HepG2 (cell line): ENCODE measurements at regions not wholly inside any gene's neighbourhood (a gene's known extent, or its start where the extent isn't known, plus 50 kb on each side); places are given as distances from the start of the nearest gene placed in this dataset.

Experiments used
- FOXK1 ChIP-seq: sonication (generic); formaldehyde crosslinking; IDR thresholded peaks from 2 replicates; pipeline ENCODE4 v1.4.0; 2020; ENCODE audit warnings: low read depth, missing genetic modification reagents, borderline replicate concordance
- KDM6A ChIP-seq: IDR thresholded peaks from 2 replicates; pipeline ENCODE4 v1.6.1; 2016; ENCODE audit warnings: low read depth
- MIER2 ChIP-seq: IDR thresholded peaks from 2 replicates; pipeline ENCODE4 v1.6.1; 2016; ENCODE audit warnings: missing biosample characterization, missing genetic modification reagents
- NCOR1 ChIP-seq: fragments of 200-600 bp; sonication (generic); IDR thresholded peaks from 2 replicates; pipeline ENCODE4 v1.7.0; 2017; ENCODE audit warnings: antibody characterized with exemption, low read length, borderline replicate concordance
- NFYB ChIP-seq: sonication (generic); formaldehyde crosslinking; IDR thresholded peaks from 2 replicates; pipeline ENCODE4 v1.4.0; 2020; ENCODE audit warnings: missing genetic modification reagents
- NR2F6 ChIP-seq, 2 experiments: IDR thresholded peaks; 2 replicates each; pipeline ENCODE4 v1.6.1; 2016; ENCODE audit warnings: antibody characterized with exemption in 1 of 2, mild to moderate bottlenecking in 1 of 2
- RELA ChIP-seq: sonication (generic); formaldehyde crosslinking; IDR thresholded peaks from 2 replicates; pipeline ENCODE4 v1.4.0; 2020; ENCODE audit warnings: missing genetic modification reagents
- SP1 ChIP-seq, 2 experiments: fragments of 450-650 bp in 1 of 2; sonication (generic) in 1 of 2; formaldehyde crosslinking in 1 of 2; IDR thresholded peaks; 2 replicates each; pipeline versions ENCODE4 v1.4.0 to v1.6.1; 2016 to 2020; ENCODE audit warnings: missing genetic modification reagents in 1 of 2
- SSRP1 ChIP-seq: IDR thresholded peaks from 2 replicates; pipeline ENCODE4 v1.6.1; 2016; ENCODE audit warnings: control low read depth
- STAG1 ChIP-seq: sonication (generic); formaldehyde crosslinking; IDR thresholded peaks from 2 replicates; pipeline ENCODE4 v1.4.0; 2020; ENCODE audit warnings: missing genetic modification reagents
- TARDBP ChIP-seq: sonication (generic); formaldehyde crosslinking; IDR thresholded peaks from 2 replicates; pipeline ENCODE4 v1.8.0; 2022; ENCODE audit warnings: mild to moderate bottlenecking, missing genetic modification reagents
- TBL1XR1 ChIP-seq: fragments of 150-350 bp; IDR thresholded peaks from 2 replicates; pipeline ENCODE4 v1.6.1; 2014; ENCODE audit warnings: borderline replicate concordance, low read length; ENCODE audit not compliant: partially characterized antibody
- U2AF1 ChIP-seq: fragments of 200-400 bp; formaldehyde crosslinking; optimal IDR thresholded peaks from 2 replicates; pipeline ENCODE3; 2017; ENCODE audit warnings: mild to moderate bottlenecking, low read depth, low read length
- ZNF12 ChIP-seq: sonication (generic); formaldehyde crosslinking; IDR thresholded peaks from 2 replicates; pipeline ENCODE4 v1.5.0; 2020; ENCODE audit warnings: missing genetic modification reagents
- ZNF225 ChIP-seq: sonication (generic); formaldehyde crosslinking; IDR thresholded peaks from 2 replicates; pipeline ENCODE4 v1.4.0; 2020; ENCODE audit warnings: mild to moderate bottlenecking, missing genetic modification reagents
- ZNF274 ChIP-seq: sonication (generic); formaldehyde crosslinking; IDR thresholded peaks from 2 replicates; pipeline ENCODE4 v1.5.1; 2020; ENCODE audit warnings: mild to moderate bottlenecking, missing genetic modification reagents
- ZNF326 ChIP-seq: sonication (generic); formaldehyde crosslinking; IDR thresholded peaks from 2 replicates; pipeline ENCODE4 v1.4.0; 2020; ENCODE audit warnings: missing genetic modification reagents, borderline replicate concordance
- ZNF354B ChIP-seq: sonication (generic); formaldehyde crosslinking; IDR thresholded peaks from 2 replicates; pipeline ENCODE4 v1.8.0; 2022; ENCODE audit warnings: mild to moderate bottlenecking, missing genetic modification reagents
- ZNF468 ChIP-seq: sonication (generic); formaldehyde crosslinking; IDR thresholded peaks from 2 replicates; pipeline ENCODE4 v1.8.0; 2022; ENCODE audit warnings: mild to moderate bottlenecking, moderate library complexity, missing genetic modification reagents
- ZNF746 ChIP-seq: sonication (generic); formaldehyde crosslinking; IDR thresholded peaks from 2 replicates; pipeline ENCODE4 v1.8.0; 2022; ENCODE audit warnings: mild to moderate bottlenecking, missing genetic modification reagents
- ZNF780A ChIP-seq: sonication (generic); formaldehyde crosslinking; IDR thresholded peaks from 2 replicates; pipeline ENCODE4 v1.8.0; 2022; ENCODE audit warnings: mild to moderate bottlenecking, missing genetic modification reagents, moderate library complexity
- TF ChIP-seq, protein P1 (sequence below): sonication (generic); formaldehyde crosslinking; IDR thresholded peaks from 2 replicates; pipeline ENCODE4 v1.4.0; 2020; ENCODE audit warnings: missing genetic modification reagents, borderline replicate concordance
- TF ChIP-seq, protein P2 (sequence below): sonication (generic); formaldehyde crosslinking; IDR thresholded peaks from 2 replicates; pipeline ENCODE4 v1.8.0; 2022; ENCODE audit warnings: mild to moderate bottlenecking, missing genetic modification reagents, borderline replicate concordance
- TF ChIP-seq, protein P3 (sequence below): sonication (generic); formaldehyde crosslinking; IDR thresholded peaks from 2 replicates; pipeline ENCODE4 v1.5.1; 2020; ENCODE audit warnings: missing genetic modification reagents, mild to moderate bottlenecking, borderline replicate concordance
- TF ChIP-seq, protein P4 (sequence below): sonication (generic); formaldehyde crosslinking; IDR thresholded peaks from 2 replicates; pipeline ENCODE4 v1.4.0; 2020; ENCODE audit warnings: missing genetic modification reagents
- TF ChIP-seq, protein P5 (sequence below): sonication (generic); formaldehyde crosslinking; IDR thresholded peaks from 2 replicates; pipeline ENCODE4 v1.9.0; 2021; ENCODE audit warnings: missing genetic modification reagents, borderline replicate concordance

DNA sequence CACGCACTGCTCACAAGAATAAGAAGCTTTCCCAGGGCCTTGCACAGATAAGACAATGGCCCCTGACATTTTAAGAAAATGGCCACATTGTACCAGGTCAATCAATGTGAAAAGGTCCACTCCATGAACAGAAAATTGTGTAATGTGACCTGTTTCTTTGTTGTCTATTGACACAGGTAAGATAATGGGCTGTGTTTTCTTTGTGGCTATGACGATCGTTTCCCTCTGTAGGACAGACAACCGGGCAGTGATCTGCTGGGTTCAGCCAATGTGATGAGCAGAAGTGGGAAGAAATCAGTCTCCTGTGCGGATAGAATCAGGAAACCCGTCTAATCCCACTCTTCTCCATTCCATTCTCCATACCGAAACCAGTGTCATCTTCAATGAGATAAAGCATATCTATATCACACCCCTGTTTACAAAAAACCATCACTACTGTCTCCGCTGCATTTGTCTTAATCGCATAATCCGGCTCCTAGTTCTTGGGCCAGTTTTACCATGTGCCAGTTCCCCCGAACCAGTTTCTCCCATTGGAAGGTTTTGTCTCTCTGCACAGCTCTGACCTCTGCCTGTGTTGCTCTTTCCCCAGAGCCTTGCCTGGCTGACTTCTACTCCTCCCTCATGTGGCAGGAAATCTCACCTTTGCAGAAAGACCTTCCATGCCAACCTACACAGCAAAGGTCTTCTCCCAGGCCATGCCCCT is 66.9 kb upstream of the ATF7IP2 start (continued):
- TF ChIP-seq, protein P1, sequence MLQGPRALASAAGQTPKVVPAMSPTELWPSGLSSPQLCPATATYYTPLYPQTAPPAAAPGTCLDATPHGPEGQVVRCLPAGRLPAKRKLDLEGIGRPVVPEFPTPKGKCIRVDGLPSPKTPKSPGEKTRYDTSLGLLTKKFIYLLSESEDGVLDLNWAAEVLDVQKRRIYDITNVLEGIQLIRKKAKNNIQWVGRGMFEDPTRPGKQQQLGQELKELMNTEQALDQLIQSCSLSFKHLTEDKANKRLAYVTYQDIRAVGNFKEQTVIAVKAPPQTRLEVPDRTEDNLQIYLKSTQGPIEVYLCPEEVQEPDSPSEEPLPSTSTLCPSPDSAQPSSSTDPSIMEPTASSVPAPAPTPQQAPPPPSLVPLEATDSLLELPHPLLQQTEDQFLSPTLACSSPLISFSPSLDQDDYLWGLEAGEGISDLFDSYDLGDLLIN = no peak; the same call in 1 of the 2 replicates
- TF ChIP-seq ZNF746 (CRISPR knock-in tag) = peak; percentile 69; the same call in 1 of the 2 replicates
- no peak for TF ChIP-seq ZNF274 (CRISPR knock-in tag)
- TF ChIP-seq U2AF1 = peak; percentile 72
- TF ChIP-seq SSRP1 (CRISPR knock-in tag) = peak; percentile 70; the same call in 1 of the 2 replicates
- peak; percentile 92 for TF ChIP-seq TARDBP (CRISPR knock-in tag)
- TF ChIP-seq ZNF326 (CRISPR knock-in tag) = no peak
- TF ChIP-seq, protein P2, sequence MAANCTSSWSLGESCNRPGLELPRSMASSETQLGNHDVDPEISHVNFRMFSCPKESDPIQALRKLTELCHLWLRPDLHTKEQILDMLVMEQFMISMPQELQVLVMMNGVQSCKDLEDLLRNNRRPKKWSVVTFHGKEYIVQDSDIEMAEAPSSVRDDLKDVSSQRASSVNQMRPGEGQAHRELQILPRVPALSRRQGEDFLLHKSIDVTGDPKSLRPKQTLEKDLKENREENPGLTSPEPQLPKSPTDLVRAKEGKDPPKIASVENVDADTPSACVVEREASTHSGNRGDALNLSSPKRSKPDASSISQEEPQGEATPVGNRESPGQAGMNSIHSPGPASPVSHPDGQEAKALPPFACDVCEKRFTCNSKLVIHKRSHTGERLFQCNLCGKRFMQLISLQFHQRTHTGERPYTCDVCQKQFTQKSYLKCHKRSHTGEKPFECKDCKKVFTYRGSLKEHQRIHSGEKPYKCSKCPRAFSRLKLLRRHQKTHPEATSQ = peak; percentile 87
- TF ChIP-seq, protein P3, sequence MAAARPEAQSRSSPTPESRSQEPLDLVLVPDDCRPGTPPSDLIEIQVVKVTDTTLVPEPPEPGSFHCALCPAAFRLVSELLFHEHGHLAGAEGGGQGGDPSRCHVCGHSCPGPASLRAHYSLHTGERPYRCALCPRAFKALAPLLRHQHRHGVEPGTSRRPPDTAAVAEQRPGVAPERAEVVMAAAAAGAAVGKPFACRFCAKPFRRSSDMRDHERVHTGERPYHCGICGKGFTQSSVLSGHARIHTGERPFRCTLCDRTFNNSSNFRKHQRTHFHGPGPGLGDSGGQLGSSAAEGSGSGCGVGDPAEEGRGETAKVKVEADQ (CRISPR knock-in tag) = peak; percentile 90
- TF ChIP-seq ZNF780A (CRISPR knock-in tag) = no peak
- TF ChIP-seq TBL1XR1 = peak; percentile 86
- TF ChIP-seq KDM6A (CRISPR knock-in tag) = peak; percentile 82
- TF ChIP-seq, protein P4, sequence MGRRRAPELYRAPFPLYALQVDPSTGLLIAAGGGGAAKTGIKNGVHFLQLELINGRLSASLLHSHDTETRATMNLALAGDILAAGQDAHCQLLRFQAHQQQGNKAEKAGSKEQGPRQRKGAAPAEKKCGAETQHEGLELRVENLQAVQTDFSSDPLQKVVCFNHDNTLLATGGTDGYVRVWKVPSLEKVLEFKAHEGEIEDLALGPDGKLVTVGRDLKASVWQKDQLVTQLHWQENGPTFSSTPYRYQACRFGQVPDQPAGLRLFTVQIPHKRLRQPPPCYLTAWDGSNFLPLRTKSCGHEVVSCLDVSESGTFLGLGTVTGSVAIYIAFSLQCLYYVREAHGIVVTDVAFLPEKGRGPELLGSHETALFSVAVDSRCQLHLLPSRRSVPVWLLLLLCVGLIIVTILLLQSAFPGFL = no peak
- TF ChIP-seq FOXK1 = peak; percentile 98
- TF ChIP-seq ZNF225 (CRISPR knock-in tag) = no peak
- TF ChIP-seq SP1 (IDR thresholded peaks at IDR 0.05) = no peak
- no peak for TF ChIP-seq SP1 (CRISPR knock-in tag; IDR thresholded peaks at IDR 0.05)
- no peak for TF ChIP-seq ZNF468
- no peak; the same call in 1 of the 2 replicates for TF ChIP-seq NFYB
- peak; percentile 31; the same call in 1 of the 2 replicates for TF ChIP-seq STAG1 (CRISPR knock-in tag)
- peak; percentile 99 for TF ChIP-seq NR2F6 (IDR thresholded peaks at IDR 0.05)
- peak; percentile 99 for TF ChIP-seq NR2F6 (CRISPR knock-in tag; IDR thresholded peaks at IDR 0.05)
- peak; percentile 93 for TF ChIP-seq ZNF12 (CRISPR knock-in tag)
- 0 out of 2 replicates have a peak, but pooled peaks have one; percentile 42 for TF ChIP-seq ZNF354B (CRISPR knock-in tag)
- no peak; the same call in 1 of the 2 replicates for TF ChIP-seq MIER2 (CRISPR knock-in tag)
- TF ChIP-seq NCOR1 = peak; percentile 94
- TF ChIP-seq RELA (CRISPR knock-in tag) = no peak
- TF ChIP-seq, protein P5, sequence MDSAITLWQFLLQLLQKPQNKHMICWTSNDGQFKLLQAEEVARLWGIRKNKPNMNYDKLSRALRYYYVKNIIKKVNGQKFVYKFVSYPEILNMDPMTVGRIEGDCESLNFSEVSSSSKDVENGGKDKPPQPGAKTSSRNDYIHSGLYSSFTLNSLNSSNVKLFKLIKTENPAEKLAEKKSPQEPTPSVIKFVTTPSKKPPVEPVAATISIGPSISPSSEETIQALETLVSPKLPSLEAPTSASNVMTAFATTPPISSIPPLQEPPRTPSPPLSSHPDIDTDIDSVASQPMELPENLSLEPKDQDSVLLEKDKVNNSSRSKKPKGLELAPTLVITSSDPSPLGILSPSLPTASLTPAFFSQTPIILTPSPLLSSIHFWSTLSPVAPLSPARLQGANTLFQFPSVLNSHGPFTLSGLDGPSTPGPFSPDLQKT (CRISPR knock-in tag) = no peak
